ENCODE measurements at regions not wholly inside any gene's neighbourhood (a gene's known extent, or its start where the extent isn't known, plus 50 kb on each side); places are given as distances from the start of the nearest gene placed in this dataset.
"Not testable (repeated sequence)": the region's sequence is repeated elsewhere in the genome, so short reads cannot be mapped to it uniquely, and the experiment has no call there.

DNA sequence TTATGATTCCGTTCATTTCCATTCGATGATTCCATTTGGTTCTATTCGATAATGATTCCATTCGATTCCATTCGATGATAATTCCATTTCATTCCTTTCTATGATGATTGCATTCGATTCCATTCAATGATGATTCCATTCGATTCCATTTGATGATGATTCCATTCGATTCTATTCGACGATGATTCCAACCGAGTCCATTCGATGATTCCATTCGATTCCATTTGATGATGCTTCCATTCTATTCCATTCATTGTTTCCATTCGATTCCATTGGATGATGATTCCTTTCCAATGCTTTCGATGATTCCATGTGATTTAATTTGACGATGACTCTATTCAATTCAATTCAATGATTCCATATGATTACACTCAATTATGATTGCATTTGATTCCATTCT is 1093.5 kb downstream of the RPIA start:
- WGBS, result 92% methylated on average over 16 of the region's 16 CpGs
- Histone ChIP-seq H3K36me3 (ENCODE audit: control insufficient read depth in 2 of 2, insufficient read depth in 2 of 2, low read length in 1 of 2) (no peaks in the 10 kb centered on the region), H3K27ac (ENCODE audit: low read depth in 1 of 2, low read length in 1 of 2) (no peak overlapping the region), H3K4me3 (ENCODE audit: low read length in 2 of 2) (no peak overlapping the region), H3K9me3 (ENCODE audit: control insufficient read depth in 2 of 2, insufficient read depth in 1 of 2, low read length in 1 of 2) (peaks cover 0 to 2% of the 10 kb centered on the region in 2 donors), H3K27me3 (ENCODE audit: control insufficient read depth in 2 of 2, insufficient read depth in 1 of 2, low read length in 1 of 2) (no peaks in the 10 kb centered on the region), H3K4me1 (ENCODE audit: control insufficient read depth in 2 of 2, insufficient read depth in 2 of 2, low read length in 2 of 2) (no peaks in the 10 kb centered on the region)
- no peak for DNase-seq (ENCODE audit: low read depth in 6 of 9, low spot score in 9 of 9)

DNA sequence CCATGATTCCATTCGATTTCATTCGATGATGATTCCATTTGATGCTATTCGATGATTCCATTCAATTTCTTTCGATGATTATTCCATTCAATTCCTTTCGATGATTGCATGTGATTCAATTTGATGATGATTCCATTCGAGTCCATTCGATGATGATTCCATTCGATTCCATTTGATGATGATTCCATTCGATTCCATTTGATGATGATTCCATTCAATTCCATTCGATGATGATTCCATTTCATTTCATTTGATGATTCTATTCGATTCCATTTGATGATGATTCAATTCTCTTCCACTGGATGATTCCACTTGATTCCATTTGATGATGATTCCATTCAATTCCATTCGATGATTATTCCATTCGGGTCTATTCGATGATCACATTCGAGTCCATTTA is 1094.1 kb downstream of the RPIA start:
- H3K9me3 ChIP-seq (ENCODE audit: control insufficient read depth in 2 of 2, insufficient read depth in 1 of 2, low read length in 1 of 2); H3K36me3 ChIP-seq (ENCODE audit: control insufficient read depth in 2 of 2, insufficient read depth in 2 of 2, low read length in 1 of 2); H3K4me1 ChIP-seq (ENCODE audit: control insufficient read depth in 2 of 2, insufficient read depth in 2 of 2, low read length in 2 of 2); DNase-seq (ENCODE audit: low read depth in 6 of 9, low spot score in 9 of 9); H3K27me3 ChIP-seq (ENCODE audit: control insufficient read depth in 2 of 2, insufficient read depth in 1 of 2, low read length in 1 of 2); H3K27ac ChIP-seq (ENCODE audit: low read depth in 1 of 2, low read length in 1 of 2); H3K4me3 ChIP-seq (ENCODE audit: low read length in 2 of 2): not testable (repeated sequence)
- WGBS, result 86% methylated on average over 15 of the region's 15 CpGs

DNA sequence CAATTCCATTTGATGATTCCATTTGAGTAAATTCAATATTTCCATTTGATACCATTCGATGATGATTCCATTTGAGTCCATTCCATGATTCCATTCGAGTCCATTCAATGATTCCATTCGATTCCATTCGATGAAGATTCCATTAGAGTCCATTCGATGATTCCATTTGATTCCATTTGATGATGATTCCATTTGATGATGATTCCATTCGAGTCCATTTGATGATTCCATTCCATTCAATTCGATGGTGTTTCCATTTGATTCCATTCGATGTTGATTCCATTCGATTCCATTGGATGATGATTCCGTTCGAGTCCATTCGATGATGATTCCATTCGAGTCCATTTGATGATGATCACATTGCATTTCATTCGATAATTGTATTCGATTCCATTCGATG is 1095.2 kb downstream of the RPIA start:
- H3K4me3 ChIP-seq (ENCODE audit: low read length in 2 of 2); H3K27me3 ChIP-seq (ENCODE audit: control insufficient read depth in 2 of 2, insufficient read depth in 1 of 2, low read length in 1 of 2); H3K4me1 ChIP-seq (ENCODE audit: control insufficient read depth in 2 of 2, insufficient read depth in 2 of 2, low read length in 2 of 2); H3K36me3 ChIP-seq (ENCODE audit: control insufficient read depth in 2 of 2, insufficient read depth in 2 of 2, low read length in 1 of 2); DNase-seq (ENCODE audit: low read depth in 6 of 9, low spot score in 9 of 9); H3K27ac ChIP-seq (ENCODE audit: low read depth in 1 of 2, low read length in 1 of 2); H3K9me3 ChIP-seq (ENCODE audit: control insufficient read depth in 2 of 2, insufficient read depth in 1 of 2, low read length in 1 of 2): not testable (repeated sequence)
- 84% methylated on average over 16 of the region's 16 CpGs for WGBS

DNA sequence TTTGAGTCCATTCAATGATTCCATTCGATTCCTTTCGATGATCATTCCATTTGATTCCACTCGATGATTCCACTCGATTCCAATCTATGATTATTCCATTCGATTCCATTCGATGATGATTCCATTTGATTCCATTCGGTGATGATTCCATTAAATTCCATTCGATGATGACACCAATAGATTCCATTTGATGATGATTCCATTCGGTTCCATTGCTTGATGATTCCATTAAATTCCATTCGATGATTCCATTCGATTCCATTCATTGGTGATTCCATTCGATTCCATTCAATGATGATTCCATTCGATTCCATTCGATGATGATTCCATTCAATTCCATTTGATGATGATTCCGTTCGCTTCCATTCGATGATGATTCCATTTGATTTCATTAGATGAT is 1104.1 kb downstream of the RPIA start:
- H3K4me1 ChIP-seq (ENCODE audit: control insufficient read depth in 2 of 2, insufficient read depth in 2 of 2, low read length in 2 of 2); H3K36me3 ChIP-seq (ENCODE audit: control insufficient read depth in 2 of 2, insufficient read depth in 2 of 2, low read length in 1 of 2); H3K27me3 ChIP-seq (ENCODE audit: control insufficient read depth in 2 of 2, insufficient read depth in 1 of 2, low read length in 1 of 2); H3K27ac ChIP-seq (ENCODE audit: low read depth in 1 of 2, low read length in 1 of 2); H3K4me3 ChIP-seq (ENCODE audit: low read length in 2 of 2); DNase-seq (ENCODE audit: low read depth in 6 of 9, low spot score in 9 of 9); H3K9me3 ChIP-seq (ENCODE audit: control insufficient read depth in 2 of 2, insufficient read depth in 1 of 2, low read length in 1 of 2): not testable (repeated sequence)
- 88% methylated on average over 17 of the region's 17 CpGs for WGBS

DNA sequence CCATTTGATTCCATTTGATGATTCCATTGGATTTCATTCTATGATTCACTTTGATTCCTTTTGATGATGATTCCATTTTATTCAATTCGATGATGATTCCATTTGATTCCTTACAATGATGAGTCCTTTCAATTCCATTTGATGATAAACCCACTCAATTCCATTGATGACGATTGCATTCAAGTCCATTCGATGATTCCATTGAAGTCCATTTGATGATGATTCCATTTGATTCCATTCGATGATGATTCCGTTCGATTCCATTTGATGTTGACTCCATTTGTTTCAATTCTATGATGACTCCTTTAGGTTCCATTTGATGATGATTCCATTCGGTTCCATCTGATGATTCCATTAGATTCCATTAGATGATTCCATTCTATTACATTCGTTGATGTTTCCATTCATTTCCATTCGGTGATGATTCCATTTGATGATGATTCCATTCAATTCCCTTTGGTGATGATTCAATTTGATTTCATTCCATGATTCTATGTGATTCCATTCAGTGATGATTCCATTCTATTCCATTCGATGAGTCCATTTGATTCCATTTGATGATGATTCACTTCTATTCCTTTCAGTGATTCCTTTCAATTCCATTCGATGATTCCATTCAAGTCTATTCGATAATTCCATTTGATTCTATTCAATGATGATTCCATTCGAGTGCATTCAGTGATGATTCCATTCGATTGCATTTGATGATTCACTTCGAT is 1106.0 kb downstream of the RPIA start:
- WGBS, result 85% methylated on average over 15 of the region's 15 CpGs

DNA sequence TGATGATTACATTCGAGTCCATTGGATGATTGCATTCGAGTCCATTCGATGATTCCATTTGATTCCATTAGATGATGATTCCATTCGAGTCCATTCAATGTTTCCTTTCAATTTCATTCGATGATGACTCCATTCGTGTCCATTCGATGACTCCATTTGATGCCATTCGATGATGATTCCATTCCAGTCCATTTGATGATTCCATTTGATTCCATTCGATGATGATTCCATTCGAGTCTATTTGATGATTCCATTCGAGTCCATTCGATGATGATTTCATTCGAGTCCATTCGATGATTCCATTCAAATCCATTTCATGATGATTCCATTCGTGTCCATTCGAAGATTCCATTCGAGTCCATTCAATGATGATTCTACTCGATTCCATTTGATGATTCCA is 1109.7 kb downstream of the RPIA start:
- H3K4me3 ChIP-seq (ENCODE audit: low read length in 2 of 2); H3K36me3 ChIP-seq (ENCODE audit: control insufficient read depth in 2 of 2, insufficient read depth in 2 of 2, low read length in 1 of 2); H3K4me1 ChIP-seq (ENCODE audit: control insufficient read depth in 2 of 2, insufficient read depth in 2 of 2, low read length in 2 of 2); H3K27me3 ChIP-seq (ENCODE audit: control insufficient read depth in 2 of 2, insufficient read depth in 1 of 2, low read length in 1 of 2); H3K27ac ChIP-seq (ENCODE audit: low read depth in 1 of 2, low read length in 1 of 2); DNase-seq (ENCODE audit: low read depth in 6 of 9, low spot score in 9 of 9); H3K9me3 ChIP-seq (ENCODE audit: control insufficient read depth in 2 of 2, insufficient read depth in 1 of 2, low read length in 1 of 2): not testable (repeated sequence)
- 86% methylated on average over 18 of the region's 18 CpGs for WGBS

More for the DNA sequence above, 1106.0 kb downstream of the RPIA start:
- Histone ChIP-seq H3K27ac (ENCODE audit: low read depth in 1 of 2, low read length in 1 of 2) (no peak overlapping the region), H3K4me3 (ENCODE audit: low read length in 2 of 2) (no peak overlapping the region), H3K9me3 (ENCODE audit: control insufficient read depth in 2 of 2, insufficient read depth in 1 of 2, low read length in 1 of 2) (no peaks in the 10 kb centered on the region), H3K27me3 (ENCODE audit: control insufficient read depth in 2 of 2, insufficient read depth in 1 of 2, low read length in 1 of 2) (no peaks in the 10 kb centered on the region), H3K4me1 (ENCODE audit: control insufficient read depth in 2 of 2, insufficient read depth in 2 of 2, low read length in 2 of 2) (no peaks in the 10 kb centered on the region), H3K36me3 (ENCODE audit: control insufficient read depth in 2 of 2, insufficient read depth in 2 of 2, low read length in 1 of 2) (no peaks in the 10 kb centered on the region)
- DNase-seq (ENCODE audit: low read depth in 6 of 9, low spot score in 9 of 9), result no peak

DNA sequence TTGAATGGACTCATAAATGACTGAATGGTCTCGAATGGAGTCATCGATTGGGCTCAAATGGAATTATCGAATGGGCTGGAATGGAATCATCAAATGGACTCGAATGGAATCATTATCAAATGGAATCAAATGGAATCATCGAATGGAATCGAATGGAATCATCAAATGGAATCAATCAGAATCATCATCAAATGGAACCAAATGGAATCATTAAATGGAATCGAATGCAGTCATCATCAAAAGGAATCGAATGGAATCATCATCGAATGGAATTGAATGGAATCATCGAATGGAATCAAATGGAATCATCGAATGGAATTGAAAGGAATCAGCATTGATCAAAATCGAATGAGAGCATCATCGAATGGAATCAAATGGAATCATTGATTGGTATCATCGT is 1114.9 kb downstream of the RPIA start:
- H3K36me3 ChIP-seq (ENCODE audit: control insufficient read depth in 2 of 2, insufficient read depth in 2 of 2, low read length in 1 of 2); H3K27ac ChIP-seq (ENCODE audit: low read depth in 1 of 2, low read length in 1 of 2); H3K4me1 ChIP-seq (ENCODE audit: control insufficient read depth in 2 of 2, insufficient read depth in 2 of 2, low read length in 2 of 2); DNase-seq (ENCODE audit: low read depth in 6 of 9, low spot score in 9 of 9); H3K27me3 ChIP-seq (ENCODE audit: control insufficient read depth in 2 of 2, insufficient read depth in 1 of 2, low read length in 1 of 2); H3K4me3 ChIP-seq (ENCODE audit: low read length in 2 of 2); H3K9me3 ChIP-seq (ENCODE audit: control insufficient read depth in 2 of 2, insufficient read depth in 1 of 2, low read length in 1 of 2): not testable (repeated sequence)
- WGBS, result 84% methylated on average over 14 of the region's 14 CpGs

DNA sequence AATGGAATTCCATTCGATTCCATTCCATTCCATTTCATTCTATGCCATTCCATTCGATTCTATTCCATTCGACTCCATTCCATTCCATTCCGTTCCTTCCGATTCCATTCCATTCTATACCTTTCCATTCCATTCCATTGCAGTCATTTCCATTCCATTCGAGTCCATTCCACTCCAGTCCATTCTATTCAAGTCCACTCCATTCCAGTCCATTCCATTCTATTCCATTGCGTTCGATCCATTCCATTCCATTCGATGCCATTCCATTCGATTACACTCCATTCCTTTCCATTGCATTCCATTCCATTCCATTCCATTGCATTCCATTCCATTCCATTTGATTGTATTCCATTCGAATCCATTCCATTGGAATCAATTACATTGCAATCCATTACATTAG is 1119.8 kb downstream of the RPIA start:
- H3K4me3 ChIP-seq (ENCODE audit: low read length in 2 of 2), result no peak overlapping the region
- H3K27ac ChIP-seq (ENCODE audit: low read depth in 1 of 2, low read length in 1 of 2), result no peak overlapping the region
- H3K27me3 ChIP-seq (ENCODE audit: control insufficient read depth in 2 of 2, insufficient read depth in 1 of 2, low read length in 1 of 2), result no peaks in the 10 kb centered on the region
- no peaks in the 10 kb centered on the region for H3K4me1 ChIP-seq (ENCODE audit: control insufficient read depth in 2 of 2, insufficient read depth in 2 of 2, low read length in 2 of 2)
- no peak for DNase-seq (ENCODE audit: low read depth in 6 of 9, low spot score in 9 of 9)
- 77% methylated on average over 11 of the region's 11 CpGs for WGBS
- no peaks in the 10 kb centered on the region for H3K36me3 ChIP-seq (ENCODE audit: control insufficient read depth in 2 of 2, insufficient read depth in 2 of 2, low read length in 1 of 2)
- H3K9me3 ChIP-seq (ENCODE audit: control insufficient read depth in 2 of 2, insufficient read depth in 1 of 2, low read length in 1 of 2), result peaks cover 0 to 5% of the 10 kb centered on the region in 2 donors

DNA sequence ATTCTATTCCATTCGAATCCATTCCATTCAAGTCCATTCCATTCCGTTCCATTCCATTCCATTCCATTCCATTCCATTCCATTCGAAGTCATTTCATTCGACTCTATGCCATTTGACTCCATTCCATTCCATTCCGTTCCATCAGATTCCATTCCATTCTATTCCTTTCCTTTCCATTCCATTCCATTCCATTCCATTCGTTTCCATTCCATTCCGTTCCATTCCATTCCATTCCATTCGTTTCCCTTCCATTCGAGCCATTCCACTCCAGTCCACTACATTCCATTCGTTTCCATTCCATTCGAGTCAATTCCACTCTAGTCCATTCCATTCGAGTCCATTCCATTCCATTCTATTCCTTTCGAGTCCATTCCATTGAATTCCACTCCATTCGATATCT is 1120.4 kb downstream of the RPIA start:
- H3K36me3 ChIP-seq (ENCODE audit: control insufficient read depth in 2 of 2, insufficient read depth in 2 of 2, low read length in 1 of 2); H3K27ac ChIP-seq (ENCODE audit: low read depth in 1 of 2, low read length in 1 of 2); H3K4me3 ChIP-seq (ENCODE audit: low read length in 2 of 2); H3K9me3 ChIP-seq (ENCODE audit: control insufficient read depth in 2 of 2, insufficient read depth in 1 of 2, low read length in 1 of 2); H3K27me3 ChIP-seq (ENCODE audit: control insufficient read depth in 2 of 2, insufficient read depth in 1 of 2, low read length in 1 of 2); H3K4me1 ChIP-seq (ENCODE audit: control insufficient read depth in 2 of 2, insufficient read depth in 2 of 2, low read length in 2 of 2); DNase-seq (ENCODE audit: low read depth in 6 of 9, low spot score in 9 of 9): not testable (repeated sequence)
- WGBS, result 84% methylated on average over 14 of the region's 14 CpGs

DNA sequence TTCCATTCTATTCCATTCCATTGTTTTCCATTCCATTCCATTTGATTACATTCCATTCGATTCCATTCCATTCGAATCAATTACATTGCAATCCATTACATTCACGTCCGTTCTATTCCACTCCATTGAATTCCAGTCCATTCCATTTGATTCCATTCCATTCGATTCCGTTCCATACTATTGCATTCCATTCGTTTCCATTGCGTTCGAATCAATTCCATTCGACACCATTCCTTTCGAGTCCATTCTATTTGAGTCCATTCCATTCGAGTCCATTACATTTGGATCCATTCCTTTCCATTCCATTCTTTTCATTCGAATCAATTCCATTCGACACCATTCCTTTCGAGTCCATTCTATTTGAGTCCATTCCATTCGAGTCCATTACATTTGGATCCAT is 1122.9 kb downstream of the RPIA start:
- not testable (repeated sequence) for H3K36me3 ChIP-seq (ENCODE audit: control insufficient read depth in 2 of 2, insufficient read depth in 2 of 2, low read length in 1 of 2); H3K4me3 ChIP-seq (ENCODE audit: low read length in 2 of 2); H3K27me3 ChIP-seq (ENCODE audit: control insufficient read depth in 2 of 2, insufficient read depth in 1 of 2, low read length in 1 of 2); H3K4me1 ChIP-seq (ENCODE audit: control insufficient read depth in 2 of 2, insufficient read depth in 2 of 2, low read length in 2 of 2); H3K27ac ChIP-seq (ENCODE audit: low read depth in 1 of 2, low read length in 1 of 2); DNase-seq (ENCODE audit: low read depth in 6 of 9, low spot score in 9 of 9)
- peaks cover 3 to 10% of the 10 kb centered on the region in 2 donors for H3K9me3 ChIP-seq (ENCODE audit: control insufficient read depth in 2 of 2, insufficient read depth in 1 of 2, low read length in 1 of 2)
- 89% methylated on average over 16 of the region's 16 CpGs for WGBS
